ENCODE measurements at regions not wholly inside any gene's neighbourhood (a gene's known extent, or its start where the extent isn't known, plus 50 kb on each side); places are given as distances from the start of the nearest gene placed in this dataset.

- no peak for TF ChIP-seq CTCF (IDR thresholded peaks at IDR 0.05)
- no peak for TF ChIP-seq POLR2A (IDR thresholded peaks at IDR 0.05)
Measured at GRCh38 chr11:81596704-81597103, 1137.0 kb downstream of the FAM181B start.

All from heart left ventricle (tissue), 13 donors.